Breast epithelium (tissue), 3 donors: ENCODE measurements at regions not wholly inside any gene's neighbourhood (a gene's known extent, or its start where the extent isn't known, plus 50 kb on each side); places are given as distances from the start of the nearest gene placed in this dataset.

Source experiments
- POLR2A ChIP-seq: fragments of 450-650 bp; IDR thresholded peaks from one replicate; pipeline ENCODE4 v1.6.1; 2016; ENCODE audit warnings: antibody characterized with exemption, mild to moderate bottlenecking, moderate library complexity
- TF ChIP-seq, protein P1 (sequence below), 3 donors: fragments of 450-650 bp; IDR thresholded peaks; one replicate each; pipeline ENCODE4 v1.5.1; 2016 to 2017; ENCODE audit warnings: antibody characterized with exemption in 3 of 3, mild to moderate bottlenecking in 3 of 3, moderate library complexity in 3 of 3

DNA sequence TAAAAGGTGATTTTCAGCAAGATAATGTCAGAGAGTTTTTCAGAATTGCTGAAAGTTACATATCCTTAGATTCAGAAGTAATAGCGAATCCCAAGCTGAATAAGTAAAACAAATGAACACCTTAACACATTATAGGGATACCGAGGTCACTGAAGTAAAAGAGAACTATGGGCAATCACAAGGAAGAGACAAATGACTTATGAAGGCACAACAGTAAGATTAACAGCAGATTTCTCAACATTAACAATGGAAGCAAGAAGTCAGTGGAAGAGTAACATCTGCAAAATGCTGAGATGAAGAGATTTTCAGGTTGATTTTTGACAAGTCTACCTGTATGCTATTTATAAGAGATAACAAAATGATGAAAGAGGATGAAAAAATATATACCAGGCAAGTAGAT, 86.1 kb upstream of the EZR start:
- TF ChIP-seq, protein P1, sequence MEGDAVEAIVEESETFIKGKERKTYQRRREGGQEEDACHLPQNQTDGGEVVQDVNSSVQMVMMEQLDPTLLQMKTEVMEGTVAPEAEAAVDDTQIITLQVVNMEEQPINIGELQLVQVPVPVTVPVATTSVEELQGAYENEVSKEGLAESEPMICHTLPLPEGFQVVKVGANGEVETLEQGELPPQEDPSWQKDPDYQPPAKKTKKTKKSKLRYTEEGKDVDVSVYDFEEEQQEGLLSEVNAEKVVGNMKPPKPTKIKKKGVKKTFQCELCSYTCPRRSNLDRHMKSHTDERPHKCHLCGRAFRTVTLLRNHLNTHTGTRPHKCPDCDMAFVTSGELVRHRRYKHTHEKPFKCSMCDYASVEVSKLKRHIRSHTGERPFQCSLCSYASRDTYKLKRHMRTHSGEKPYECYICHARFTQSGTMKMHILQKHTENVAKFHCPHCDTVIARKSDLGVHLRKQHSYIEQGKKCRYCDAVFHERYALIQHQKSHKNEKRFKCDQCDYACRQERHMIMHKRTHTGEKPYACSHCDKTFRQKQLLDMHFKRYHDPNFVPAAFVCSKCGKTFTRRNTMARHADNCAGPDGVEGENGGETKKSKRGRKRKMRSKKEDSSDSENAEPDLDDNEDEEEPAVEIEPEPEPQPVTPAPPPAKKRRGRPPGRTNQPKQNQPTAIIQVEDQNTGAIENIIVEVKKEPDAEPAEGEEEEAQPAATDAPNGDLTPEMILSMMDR (IDR thresholded peaks at IDR 0.05): no peak
- TF ChIP-seq POLR2A: no peak
